WI38 (cell line): ENCODE measurements at regions not wholly inside any gene's neighbourhood (a gene's known extent, or its start where the extent isn't known, plus 50 kb on each side); places are given as distances from the start of the nearest gene placed in this dataset.
"Not testable (repeated sequence)": the region's sequence is repeated elsewhere in the genome, so short reads cannot be mapped to it uniquely, and the experiment has no call there.

ENCODE experiments used
- H3K4me3 ChIP-seq: 2 replicates; pipeline ENCODE4 v1.5.1; 2011; ENCODE audit warnings: low read depth, mild to moderate bottlenecking, control low read depth, low read length
- TF ChIP-seq, protein P1 (sequence below): IDR thresholded peaks from 2 replicates; pipeline ENCODE4 v1.5.1; 2012; ENCODE audit warnings: low read depth, mild to moderate bottlenecking, control low read depth, low read length

- no peak overlapping the region for H3K4me3 ChIP-seq
- TF ChIP-seq, protein P1, sequence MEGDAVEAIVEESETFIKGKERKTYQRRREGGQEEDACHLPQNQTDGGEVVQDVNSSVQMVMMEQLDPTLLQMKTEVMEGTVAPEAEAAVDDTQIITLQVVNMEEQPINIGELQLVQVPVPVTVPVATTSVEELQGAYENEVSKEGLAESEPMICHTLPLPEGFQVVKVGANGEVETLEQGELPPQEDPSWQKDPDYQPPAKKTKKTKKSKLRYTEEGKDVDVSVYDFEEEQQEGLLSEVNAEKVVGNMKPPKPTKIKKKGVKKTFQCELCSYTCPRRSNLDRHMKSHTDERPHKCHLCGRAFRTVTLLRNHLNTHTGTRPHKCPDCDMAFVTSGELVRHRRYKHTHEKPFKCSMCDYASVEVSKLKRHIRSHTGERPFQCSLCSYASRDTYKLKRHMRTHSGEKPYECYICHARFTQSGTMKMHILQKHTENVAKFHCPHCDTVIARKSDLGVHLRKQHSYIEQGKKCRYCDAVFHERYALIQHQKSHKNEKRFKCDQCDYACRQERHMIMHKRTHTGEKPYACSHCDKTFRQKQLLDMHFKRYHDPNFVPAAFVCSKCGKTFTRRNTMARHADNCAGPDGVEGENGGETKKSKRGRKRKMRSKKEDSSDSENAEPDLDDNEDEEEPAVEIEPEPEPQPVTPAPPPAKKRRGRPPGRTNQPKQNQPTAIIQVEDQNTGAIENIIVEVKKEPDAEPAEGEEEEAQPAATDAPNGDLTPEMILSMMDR = no peak
Measured at GRCh38 chr9:73095425-73095824, 56.2 kb upstream of the ANXA1 start.

DNA sequence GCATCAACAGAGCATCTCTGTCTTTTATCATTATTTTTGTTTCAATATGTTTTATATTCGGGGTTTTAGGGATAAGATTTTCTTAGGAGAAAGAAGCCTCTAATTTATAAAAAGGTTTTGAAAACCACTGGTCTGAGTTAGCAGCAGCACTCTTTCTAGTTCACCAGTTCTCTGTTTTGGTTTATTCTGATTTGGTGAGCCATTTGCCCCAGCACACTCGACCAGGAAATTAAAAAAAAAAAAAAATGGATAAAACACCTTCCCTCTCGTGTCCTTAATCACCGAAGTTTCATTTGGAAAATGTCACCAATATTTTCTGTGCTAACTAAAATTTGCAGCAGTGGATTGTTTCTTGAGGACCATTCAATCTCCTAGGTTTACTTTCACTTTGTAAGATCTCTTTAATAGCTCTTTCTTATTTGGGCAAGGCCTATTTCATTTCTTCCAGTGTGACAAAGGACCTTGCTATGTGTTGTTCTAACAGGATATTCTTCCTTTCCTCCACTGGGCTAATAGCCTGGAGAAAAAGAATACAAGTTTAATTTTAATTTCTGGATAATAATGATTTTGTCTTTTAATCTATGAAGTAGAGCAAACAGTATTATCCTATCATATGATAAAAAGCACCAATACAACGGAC is 57.8 kb upstream of the ANXA1 start:
- peak overlapping the region; percentile 44 for H3K4me3 ChIP-seq
- TF ChIP-seq, protein P1 = no peak

DNA sequence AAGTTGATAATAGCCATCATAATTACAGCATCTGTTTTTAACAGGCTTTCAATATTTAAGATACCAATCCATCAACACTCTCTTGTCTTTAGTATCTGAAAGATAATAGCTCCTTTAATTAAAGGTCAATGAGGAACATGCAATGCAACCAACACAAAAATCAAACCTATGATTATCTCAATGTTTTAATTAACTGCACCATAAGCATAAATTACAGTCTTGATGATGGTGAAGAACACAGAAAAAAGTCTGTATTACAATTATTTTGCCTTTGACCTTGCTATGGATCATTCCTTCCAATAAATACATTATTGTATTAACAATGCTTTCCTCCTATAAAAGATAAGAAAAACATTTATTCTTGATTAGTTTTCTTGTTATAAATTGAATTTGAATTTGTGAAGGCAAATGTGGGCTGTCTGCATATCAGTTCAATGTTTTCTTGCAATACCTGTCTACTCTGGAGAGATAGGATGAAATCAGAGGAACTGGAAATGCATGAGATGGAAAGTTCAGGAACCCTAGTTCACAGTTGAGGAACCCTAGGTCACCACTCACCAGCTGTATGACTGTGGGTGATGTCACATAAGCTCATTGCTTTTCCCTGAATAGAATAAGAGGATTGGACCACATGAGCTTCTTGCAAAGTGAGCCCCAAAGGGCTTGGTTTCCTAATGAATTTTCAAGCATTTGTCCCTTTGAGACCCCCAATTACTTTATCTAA is 58.5 kb upstream of the ANXA1 start:
- H3K4me3 ChIP-seq = no peak overlapping the region
- TF ChIP-seq, protein P1 = no peak

GRCh38 chr9:73091909-73092308 is 59.8 kb upstream of the ANXA1 start:
- TF ChIP-seq, protein P1 = no peak

GRCh38 chr9:73090214-73090613 is 61.5 kb upstream of the ANXA1 start:
- H3K4me3 ChIP-seq = no peak overlapping the region
- TF ChIP-seq, protein P1 = no peak

More at GRCh38 chr9:73091909-73092308, 59.8 kb upstream of the ANXA1 start:
- no peak overlapping the region for H3K4me3 ChIP-seq

GRCh38 chr9:73089304-73089985 is 62.2 kb upstream of the ANXA1 start:
- H3K4me3 ChIP-seq = no peak overlapping the region
- TF ChIP-seq, protein P1 = no peak

DNA sequence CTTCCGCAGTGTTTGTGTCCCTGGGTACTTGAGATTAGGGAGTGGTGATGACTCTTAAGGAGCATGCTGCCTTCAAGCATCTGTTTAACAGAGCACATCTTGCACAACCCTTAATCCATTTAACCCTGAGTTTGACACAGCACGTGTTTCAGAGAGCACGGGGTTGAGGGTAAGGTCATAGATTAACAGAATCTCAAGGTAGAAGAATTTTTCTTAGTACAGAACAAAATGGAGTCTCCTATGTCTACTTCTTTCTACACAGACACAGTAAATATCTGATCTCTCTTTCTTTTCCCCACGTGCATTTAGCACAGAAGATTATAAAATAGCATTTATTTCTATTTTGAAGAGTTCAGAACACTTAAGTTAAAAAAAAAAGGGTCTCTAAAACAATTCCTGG is 63.8 kb upstream of the ANXA1 start:
- H3K4me3 ChIP-seq = not testable (repeated sequence)
